ENCODE measurements at regions not wholly inside any gene's neighbourhood (a gene's known extent, or its start where the extent isn't known, plus 50 kb on each side); places are given as distances from the start of the nearest gene placed in this dataset.
"Not testable (repeated sequence)": the region's sequence is repeated elsewhere in the genome, so short reads cannot be mapped to it uniquely, and the experiment has no call there.

GRCh38 chr1:176325664-176326063 is 118.6 kb upstream of the COP1 start:
- Histone ChIP-seq H3K27me3 (replicated peaks; ENCODE audit: control insufficient read depth, insufficient read depth, low read length) (no peaks in the 10 kb centered on the region), H3K36me3 (ENCODE audit: control insufficient read depth, insufficient read depth, low read length, severe bottlenecking) (no peaks in the 10 kb centered on the region), H3K9me3 (ENCODE audit: control insufficient read depth, low read length) (no peaks in the 10 kb centered on the region), H3K9ac (ENCODE audit: low read length) (no peak overlapping the region), H3K4me1 (ENCODE audit: control insufficient read depth, insufficient read depth, low read length) (peaks cover 6% of the 10 kb centered on the region), H3K4me3 (ENCODE audit: low read length) (no peak overlapping the region)
- DNase-seq (ENCODE audit: low read depth) = no peak

- H3K36me3 ChIP-seq (ENCODE audit: control insufficient read depth, insufficient read depth, low read length, severe bottlenecking) = no peaks in the 10 kb centered on the region
- H3K9me3 ChIP-seq (ENCODE audit: control insufficient read depth, low read length) = no peaks in the 10 kb centered on the region
- peaks cover 5% of the 10 kb centered on the region for H3K4me1 ChIP-seq (ENCODE audit: control insufficient read depth, insufficient read depth, low read length)
- DNase-seq (ENCODE audit: low read depth) = no peak
- H3K27me3 ChIP-seq (replicated peaks; ENCODE audit: control insufficient read depth, insufficient read depth, low read length) = no peaks in the 10 kb centered on the region
- no peak overlapping the region for H3K4me3 ChIP-seq (ENCODE audit: low read length)
- H3K9ac ChIP-seq (ENCODE audit: low read length) = no peak overlapping the region
Measured at GRCh38 chr1:176323472-176323871, 116.4 kb upstream of the COP1 start.

- Histone ChIP-seq H3K27me3 (replicated peaks; ENCODE audit: control insufficient read depth, insufficient read depth, low read length) (no peaks in the 10 kb centered on the region), H3K4me1 (ENCODE audit: control insufficient read depth, insufficient read depth, low read length) (no peaks in the 10 kb centered on the region), H3K4me3 (ENCODE audit: low read length) (no peak overlapping the region), H3K36me3 (ENCODE audit: control insufficient read depth, insufficient read depth, low read length, severe bottlenecking) (no peaks in the 10 kb centered on the region), H3K9ac (ENCODE audit: low read length) (no peak overlapping the region), H3K9me3 (ENCODE audit: control insufficient read depth, low read length) (no peaks in the 10 kb centered on the region)
- no peak for DNase-seq (ENCODE audit: low read depth)
Measured at GRCh38 chr1:176315519-176316220, 108.6 kb upstream of the COP1 start.

GRCh38 chr1:176296602-176297001 is 89.5 kb upstream of the COP1 start:
- not testable (repeated sequence) for DNase-seq (ENCODE audit: low read depth)

GRCh38 chr1:176285996-176286395 is 78.9 kb upstream of the COP1 start:
- Histone ChIP-seq H3K4me3 (ENCODE audit: low read length) (no peak overlapping the region), H3K27me3 (replicated peaks; ENCODE audit: control insufficient read depth, insufficient read depth, low read length) (no peaks in the 10 kb centered on the region), H3K9ac (ENCODE audit: low read length) (no peak overlapping the region), H3K9me3 (ENCODE audit: control insufficient read depth, low read length) (peaks cover 20% of the 10 kb centered on the region), H3K36me3 (ENCODE audit: control insufficient read depth, insufficient read depth, low read length, severe bottlenecking) (no peaks in the 10 kb centered on the region), H3K4me1 (ENCODE audit: control insufficient read depth, insufficient read depth, low read length) (no peaks in the 10 kb centered on the region)
- DNase-seq (ENCODE audit: low read depth) = no peak

More at GRCh38 chr1:176296602-176297001, 89.5 kb upstream of the COP1 start:
- H3K9ac ChIP-seq (ENCODE audit: low read length); H3K36me3 ChIP-seq (ENCODE audit: control insufficient read depth, insufficient read depth, low read length, severe bottlenecking); H3K27me3 ChIP-seq (replicated peaks; ENCODE audit: control insufficient read depth, insufficient read depth, low read length); H3K4me3 ChIP-seq (ENCODE audit: low read length); H3K4me1 ChIP-seq (ENCODE audit: control insufficient read depth, insufficient read depth, low read length): not testable (repeated sequence)
- peaks cover 11% of the 10 kb centered on the region for H3K9me3 ChIP-seq (ENCODE audit: control insufficient read depth, low read length)

- Histone ChIP-seq H3K9me3 (ENCODE audit: control insufficient read depth, low read length) (peaks cover 9% of the 10 kb centered on the region), H3K4me1 (ENCODE audit: control insufficient read depth, insufficient read depth, low read length) (no peaks in the 10 kb centered on the region), H3K27me3 (replicated peaks; ENCODE audit: control insufficient read depth, insufficient read depth, low read length) (no peaks in the 10 kb centered on the region), H3K36me3 (ENCODE audit: control insufficient read depth, insufficient read depth, low read length, severe bottlenecking) (peaks cover 2% of the 10 kb centered on the region), H3K9ac (ENCODE audit: low read length) (no peak overlapping the region), H3K4me3 (ENCODE audit: low read length) (no peak overlapping the region)
- no peak for DNase-seq (ENCODE audit: low read depth)
Measured at GRCh38 chr1:176271572-176271971, 64.5 kb upstream of the COP1 start.
